HG03095 (cell line): ENCODE measurements at regions not wholly inside any gene's neighbourhood (a gene's known extent, or its start where the extent isn't known, plus 50 kb on each side); places are given as distances from the start of the nearest gene placed in this dataset.

Experiments used
- ATAC-seq: cut with Tn5 transposase; IDR thresholded peaks from one replicate; pipeline ENCODE4 v1.9.1; 2021; ENCODE audit warnings: moderate library complexity; ENCODE audit not compliant: unreplicated experiment

- ATAC-seq, result no peak
Measured at GRCh38 chr6:54710456-54710855, 136.1 kb upstream of the FAM83B start.

DNA sequence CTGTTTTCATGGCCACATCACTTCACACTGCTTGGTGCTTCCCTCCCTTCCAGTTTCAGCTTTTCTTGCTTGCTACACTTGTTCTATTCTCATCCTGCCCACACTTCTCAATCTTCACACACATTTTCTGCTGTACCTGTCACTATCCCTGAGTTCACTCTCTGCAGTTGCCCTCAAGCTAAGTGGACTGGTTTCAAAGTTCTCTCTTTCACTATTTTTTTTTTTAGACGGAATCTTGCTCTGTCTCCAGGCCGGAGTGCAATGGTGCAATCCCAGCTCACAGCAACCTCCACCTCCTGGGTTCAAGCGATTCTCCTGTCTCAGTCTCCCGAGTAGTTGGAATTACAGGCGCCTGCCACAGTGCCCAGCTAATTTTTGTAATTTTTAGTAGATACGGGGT, 130.6 kb upstream of the FAM83B start:
- no peak for ATAC-seq

- no peak for ATAC-seq
Measured at GRCh38 chr6:54716877-54717276, 129.7 kb upstream of the FAM83B start.

GRCh38 chr6:54717849-54718455, 128.6 kb upstream of the FAM83B start:
- ATAC-seq, result peak; percentile 80

DNA sequence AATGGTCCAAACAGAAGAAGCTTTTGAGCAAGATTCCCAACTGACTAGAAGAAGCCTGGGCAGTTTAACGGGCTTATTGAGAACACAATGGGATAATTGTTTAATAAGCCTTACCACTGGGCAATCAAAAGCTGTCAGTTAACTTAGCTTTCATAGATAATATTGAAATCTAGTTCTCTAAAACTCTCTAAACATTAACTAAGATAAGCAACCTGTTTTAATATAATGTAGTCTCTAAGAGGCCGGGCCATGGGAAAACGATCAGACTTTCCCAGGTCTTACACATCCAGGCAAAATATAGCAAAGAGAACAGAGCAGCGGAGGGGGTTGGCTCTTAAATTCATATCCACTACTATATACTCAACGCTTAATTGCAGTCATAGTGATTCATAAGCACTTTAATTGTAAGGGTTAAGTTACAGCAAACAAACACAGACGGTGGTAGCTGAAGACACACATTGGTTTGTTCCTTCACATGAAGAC, 128.0 kb upstream of the FAM83B start:
- ATAC-seq, result no peak

GRCh38 chr6:54719131-54719530, 127.4 kb upstream of the FAM83B start:
- ATAC-seq, result no peak

- no peak for ATAC-seq
Measured at GRCh38 chr6:54719633-54720032, 126.9 kb upstream of the FAM83B start.

GRCh38 chr6:54722328-54722727, 124.2 kb upstream of the FAM83B start:
- ATAC-seq, result no peak

- no peak for ATAC-seq
Measured at GRCh38 chr6:54729716-54730115, 116.9 kb upstream of the FAM83B start.

- no peak for ATAC-seq
Measured at GRCh38 chr6:54730767-54731630, 115.6 kb upstream of the FAM83B start.

DNA sequence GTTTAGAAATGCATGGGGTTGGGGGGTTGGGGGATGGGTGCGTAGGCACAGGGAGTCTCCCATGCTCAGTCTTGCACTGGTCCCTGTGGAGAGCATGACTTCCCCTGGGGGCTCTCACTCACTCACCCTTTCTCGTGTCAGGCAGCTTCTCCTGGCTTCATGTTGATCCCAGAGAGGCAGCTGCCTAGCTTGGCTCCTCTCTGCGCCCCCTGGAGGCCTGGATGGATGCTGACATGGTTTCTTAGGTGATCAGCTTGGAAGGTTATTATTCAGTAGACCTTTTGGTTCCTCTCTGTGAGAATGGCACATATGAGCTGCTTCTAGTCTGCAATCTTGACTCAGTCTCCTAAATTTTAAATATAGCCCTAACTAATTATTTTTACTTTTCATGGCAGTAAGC, 109.3 kb upstream of the FAM83B start:
- ATAC-seq, result no peak

DNA sequence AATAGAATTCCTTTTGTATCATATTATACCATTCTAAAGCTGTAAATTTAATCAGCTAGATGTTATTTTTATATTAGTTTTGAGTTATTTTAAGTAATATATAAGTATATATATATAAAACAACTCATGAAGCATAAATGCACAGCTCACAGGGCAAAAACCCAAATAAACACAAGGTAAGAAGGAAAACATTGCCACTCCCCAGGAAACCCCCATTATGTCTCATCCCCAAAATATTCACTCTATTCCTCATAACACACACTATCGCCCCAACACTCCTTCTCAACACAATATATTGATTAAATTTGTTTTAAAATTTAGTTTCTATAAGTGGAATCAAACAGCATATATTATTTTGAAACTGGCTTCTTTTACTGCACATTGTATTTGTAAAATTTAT, 98.6 kb upstream of the FAM83B start:
- no peak for ATAC-seq

GRCh38 chr6:54754406-54754805, 92.2 kb upstream of the FAM83B start:
- no peak for ATAC-seq

DNA sequence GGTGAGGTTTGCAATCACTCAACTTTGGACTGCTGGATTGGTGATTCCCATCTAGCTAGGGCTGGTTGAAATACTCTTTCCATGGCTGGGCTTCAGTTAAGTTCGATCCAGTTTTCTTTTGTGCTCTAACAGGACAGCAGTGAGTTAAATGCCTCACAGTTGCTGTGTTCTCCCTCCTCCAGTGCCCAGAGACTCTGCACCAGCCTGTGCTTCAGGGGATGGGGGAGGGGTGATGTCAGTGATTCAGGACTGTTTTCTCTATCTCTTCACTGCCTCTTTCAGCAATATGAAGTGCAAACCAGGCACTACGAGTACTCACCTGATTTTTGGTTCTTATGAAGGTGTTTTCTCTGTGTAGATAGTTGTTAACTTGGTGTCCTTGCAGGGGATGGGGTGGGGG, 88.2 kb upstream of the FAM83B start:
- no peak for ATAC-seq

- no peak for ATAC-seq
Measured at GRCh38 chr6:54768494-54768893, 78.1 kb upstream of the FAM83B start.

- no peak for ATAC-seq
Measured at GRCh38 chr6:54770328-54770727, 76.2 kb upstream of the FAM83B start.

DNA sequence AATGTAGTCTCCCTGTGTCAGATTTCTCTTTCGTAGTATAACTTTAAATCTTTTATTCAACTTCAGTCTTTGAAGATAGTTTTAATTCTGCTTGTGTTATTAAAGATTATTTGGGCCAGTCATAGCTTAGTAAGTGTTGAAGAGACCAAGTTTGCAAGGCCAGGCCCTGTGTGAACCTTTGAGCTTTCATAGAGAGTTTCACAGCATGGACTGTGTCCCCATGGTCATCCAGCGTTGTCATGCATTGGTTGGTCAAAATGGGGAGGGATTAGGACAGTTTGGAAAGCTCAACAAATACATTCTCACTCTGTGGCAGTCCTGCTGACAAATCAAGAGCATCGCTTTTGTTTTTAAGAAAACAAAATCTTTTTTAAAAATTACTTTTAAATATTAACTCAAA, 74.6 kb upstream of the FAM83B start:
- no peak for ATAC-seq

DNA sequence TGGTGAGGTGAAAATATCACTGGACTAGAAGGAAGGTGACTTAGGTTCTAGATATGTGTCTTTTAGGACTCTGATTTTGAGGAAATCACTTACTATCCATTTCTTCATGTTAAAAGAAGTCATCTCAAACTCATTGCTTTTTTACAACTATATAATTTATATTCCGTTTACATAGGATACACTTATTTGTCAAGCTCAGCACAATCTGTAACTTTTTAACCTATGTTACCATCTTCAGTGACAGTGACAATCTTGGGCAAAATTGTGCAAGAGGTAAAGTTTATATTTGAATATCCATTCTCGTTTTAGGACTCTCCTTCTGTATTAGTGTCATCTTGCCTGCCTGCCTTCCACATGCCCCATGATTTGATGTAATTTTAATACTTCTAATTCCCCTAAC, 74.0 kb upstream of the FAM83B start:
- ATAC-seq, result no peak

- ATAC-seq, result no peak
Measured at GRCh38 chr6:54775576-54775975, 71.0 kb upstream of the FAM83B start.

GRCh38 chr6:54776891-54777290, 69.7 kb upstream of the FAM83B start:
- no peak for ATAC-seq

GRCh38 chr6:54778731-54779130, 67.8 kb upstream of the FAM83B start:
- no peak for ATAC-seq

DNA sequence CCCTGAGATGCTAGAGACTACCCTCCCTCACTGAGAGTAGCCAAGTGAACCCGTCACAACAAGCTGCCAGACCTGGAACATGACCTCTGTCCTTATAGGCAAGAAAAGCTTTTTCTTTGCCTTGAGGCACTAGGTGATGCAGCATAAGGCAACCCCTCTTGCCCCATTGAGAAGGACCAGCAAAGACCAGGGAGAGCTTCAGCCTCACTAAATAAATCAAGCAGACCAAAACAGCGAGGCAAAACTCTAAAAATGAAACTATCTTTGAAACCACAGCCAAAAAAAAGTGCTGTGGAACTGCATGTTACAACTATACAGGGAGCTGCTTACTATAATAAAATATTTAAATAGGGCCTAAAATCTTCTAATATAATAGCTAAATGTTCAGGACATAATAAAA, 62.6 kb upstream of the FAM83B start:
- no peak for ATAC-seq
